ENCODE measurements at regions not wholly inside any gene's neighbourhood (a gene's known extent, or its start where the extent isn't known, plus 50 kb on each side); places are given as distances from the start of the nearest gene placed in this dataset.
"Not testable (repeated sequence)": the region's sequence is repeated elsewhere in the genome, so short reads cannot be mapped to it uniquely, and the experiment has no call there.

- ChIA-PET POLR2A (ENCODE audit: unreplicated experiment) (no interaction called here), CTCF (no interaction called here)
- Histone ChIP-seq H3K36me3 (ENCODE audit: low read depth, low read length) (no peaks in the 10 kb centered on the region), H2AFZ (ENCODE audit: low read length) (no peak overlapping the region), H3K9me2 (replicated peaks; ENCODE audit: low read length) (no peaks in the 10 kb centered on the region), H3K79me2 (ENCODE audit: low read length) (no peaks in the 10 kb centered on the region), H3K4me1 (ENCODE audit: insufficient read depth, low read length) (no peaks in the 10 kb centered on the region), H3K9ac (ENCODE audit: low read length) (no peak overlapping the region), H3K4me3 (ENCODE audit: low read length) (no peak overlapping the region), H3F3A (ENCODE audit: low read length, unreplicated experiment) (no peaks in the 10 kb centered on the region), H3K4me2 (ENCODE audit: low read length) (no peak overlapping the region), H3K27me3 (ENCODE audit: low read length) (no peaks in the 10 kb centered on the region), H4K20me1 (ENCODE audit: low read length) (no peaks in the 10 kb centered on the region), H3K9me3 (ENCODE audit: low read length) (no peaks in the 10 kb centered on the region), H3K27ac (ENCODE audit: low read length) (no peak overlapping the region)
- no peak for TF ChIP-seq CTCF (conservative IDR thresholded peaks at IDR 0.05; ENCODE audit: low read depth, low read length)
- TF ChIP-seq EZH2phosphoT487 (IDR thresholded peaks at IDR 0.05; ENCODE audit: borderline replicate concordance, low read length) = no peak
- no peak for TF ChIP-seq EZH2 (IDR thresholded peaks at IDR 0.05; ENCODE audit: low read length, unreplicated experiment)
- no TSS peak for BruUV-seq (replicated peaks)
- DNase-seq = no peak
- intact Hi-C loops (cut with micrococcal nuclease) = no loop called here
- no peak for ATAC-seq
Measured at GRCh38 chr12:46686267-46686942, 139.4 kb downstream of the SLC38A4 start.

- H3K79me2 ChIP-seq (ENCODE audit: low read length); H3K9me3 ChIP-seq (ENCODE audit: low read length); H3K4me2 ChIP-seq (ENCODE audit: low read length); intact Hi-C loops (cut with micrococcal nuclease); H3F3A ChIP-seq (ENCODE audit: low read length, unreplicated experiment); H3K9ac ChIP-seq (ENCODE audit: low read length); H3K4me3 ChIP-seq (ENCODE audit: low read length); ATAC-seq; H3K9me2 ChIP-seq (replicated peaks; ENCODE audit: low read length); H3K27me3 ChIP-seq (ENCODE audit: low read length); CTCF ChIA-PET; H2AFZ ChIP-seq (ENCODE audit: low read length); DNase-seq; POLR2A ChIA-PET (ENCODE audit: unreplicated experiment); BruUV-seq (replicated peaks); H4K20me1 ChIP-seq (ENCODE audit: low read length); H3K27ac ChIP-seq (ENCODE audit: low read length); H3K4me1 ChIP-seq (ENCODE audit: insufficient read depth, low read length); H3K36me3 ChIP-seq (ENCODE audit: low read depth, low read length): not testable (repeated sequence)
Measured at GRCh38 chr12:46684243-46684642, 141.6 kb downstream of the SLC38A4 start.

DNA sequence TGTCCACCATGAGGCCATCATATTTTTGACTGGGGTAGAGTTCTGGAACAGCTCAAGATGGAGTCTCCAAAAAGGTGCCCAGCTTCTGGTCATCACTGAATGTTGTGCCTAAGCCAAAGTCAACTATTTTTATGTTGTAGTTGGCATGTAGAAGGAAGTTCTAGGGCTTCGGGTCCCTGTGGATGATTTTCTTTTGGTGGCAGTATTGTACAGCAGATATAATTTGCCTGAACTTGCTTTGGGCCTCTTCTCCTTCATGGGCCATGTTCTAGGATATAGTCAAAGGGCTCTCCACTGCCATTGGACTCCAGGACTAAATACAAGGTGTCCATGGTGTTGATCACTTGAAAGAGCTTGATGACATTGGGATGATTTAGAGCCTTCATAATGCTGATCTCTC, 143.6 kb downstream of the SLC38A4 start:
- H3K4me1 ChIP-seq (ENCODE audit: insufficient read depth, low read length) = peaks cover 12% of the 10 kb centered on the region
- ChIA-PET POLR2A (ENCODE audit: unreplicated experiment) (no interaction called here), CTCF (no interaction called here)
- BruUV-seq (replicated peaks) = no TSS peak
- no peaks in the 10 kb centered on the region for H3F3A ChIP-seq (ENCODE audit: low read length, unreplicated experiment)
- H3K36me3 ChIP-seq (ENCODE audit: low read depth, low read length) = no peaks in the 10 kb centered on the region
- no peak overlapping the region for H3K4me3 ChIP-seq (ENCODE audit: low read length)
- H3K4me2 ChIP-seq (ENCODE audit: low read length) = no peak overlapping the region
- ATAC-seq (no peak), DNase-seq (no peak)
- no peak overlapping the region for H2AFZ ChIP-seq (ENCODE audit: low read length)
- no peak overlapping the region for H3K9ac ChIP-seq (ENCODE audit: low read length)
- TF ChIP-seq CTCF (conservative IDR thresholded peaks at IDR 0.05; ENCODE audit: low read depth, low read length) (no peak), EZH2phosphoT487 (IDR thresholded peaks at IDR 0.05; ENCODE audit: borderline replicate concordance, low read length) (no peak), EZH2 (IDR thresholded peaks at IDR 0.05; ENCODE audit: low read length, unreplicated experiment) (no peak)
- H4K20me1 ChIP-seq (ENCODE audit: low read length) = no peaks in the 10 kb centered on the region
- no peaks in the 10 kb centered on the region for H3K27me3 ChIP-seq (ENCODE audit: low read length)
- H3K9me2 ChIP-seq (replicated peaks; ENCODE audit: low read length) = no peaks in the 10 kb centered on the region
- no peaks in the 10 kb centered on the region for H3K79me2 ChIP-seq (ENCODE audit: low read length)
- H3K27ac ChIP-seq (ENCODE audit: low read length) = no peak overlapping the region
- intact Hi-C loops (cut with micrococcal nuclease) = loop anchor here (1.0 kb wide), 1 partner anchor 251 kb away; no protein-coding TSS in a partner anchor
- no peaks in the 10 kb centered on the region for H3K9me3 ChIP-seq (ENCODE audit: low read length)

Data from PC-3 (cell line).